ENCODE measurements at regions not wholly inside any gene's neighbourhood (a gene's known extent, or its start where the extent isn't known, plus 50 kb on each side); places are given as distances from the start of the nearest gene placed in this dataset.

DNA sequence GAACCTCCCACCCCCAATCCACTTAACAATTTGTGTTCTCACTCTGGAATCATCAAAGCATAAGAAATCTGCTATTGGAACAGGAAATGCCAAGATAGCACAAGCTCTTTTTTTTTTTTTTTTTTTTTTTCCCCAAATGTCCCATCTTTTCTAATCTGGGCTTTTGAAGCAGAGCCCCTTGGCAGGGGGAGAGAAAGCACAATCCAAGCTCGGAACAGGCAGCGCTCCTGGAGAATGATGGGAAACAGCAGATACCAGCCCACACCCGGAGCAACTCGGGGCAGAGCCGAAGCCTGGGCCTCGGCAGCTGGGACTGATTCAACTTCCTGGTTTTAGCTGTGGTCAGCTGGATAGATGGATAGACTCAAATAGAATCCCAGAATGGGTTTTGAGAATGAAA is 235.1 kb downstream of the QDPR start:
- H3K9ac ChIP-seq (ENCODE audit: low read depth, low read length, poor library complexity, severe bottlenecking), result no peak overlapping the region

DNA sequence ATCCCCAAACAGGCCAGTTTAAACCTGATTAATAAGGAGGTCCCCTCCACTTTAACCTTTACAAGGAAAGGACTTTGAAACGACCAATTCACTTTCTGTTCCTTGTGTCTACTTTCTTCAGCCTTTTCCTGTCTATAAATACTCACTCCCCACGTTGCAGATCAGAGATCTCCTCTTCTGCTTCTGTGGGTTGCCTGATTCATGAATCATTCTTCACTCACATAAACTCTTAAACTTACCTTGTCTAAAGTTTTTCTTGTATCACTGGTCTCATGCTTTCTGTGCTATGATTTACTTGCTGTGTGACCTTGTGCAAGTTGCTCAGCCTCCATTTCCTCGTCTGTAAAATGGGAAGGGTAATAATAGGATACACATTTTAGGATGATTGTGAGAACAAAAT is 236.1 kb downstream of the QDPR start:
- H4K20me1 ChIP-seq (ENCODE audit: insufficient read depth, low read length, poor library complexity, severe bottlenecking), result no peaks in the 10 kb centered on the region
- H3K9ac ChIP-seq (ENCODE audit: low read depth, low read length, poor library complexity, severe bottlenecking), result no peak overlapping the region
- H3K79me2 ChIP-seq (ENCODE audit: insufficient read depth, low read length), result no peaks in the 10 kb centered on the region
- H3F3A ChIP-seq (ENCODE audit: low read depth), result no peaks in the 10 kb centered on the region
- H3K4me1 ChIP-seq (ENCODE audit: insufficient read depth, low read length, poor library complexity, severe bottlenecking), result no peaks in the 10 kb centered on the region
- no peaks in the 10 kb centered on the region for H3K9me3 ChIP-seq (ENCODE audit: insufficient read depth, low read depth, low read length)
- no peaks in the 10 kb centered on the region for H3K9me2 ChIP-seq (replicated peaks; ENCODE audit: low read depth, low read length)
- H3K27me3 ChIP-seq (ENCODE audit: insufficient read depth, low read length, poor library complexity, severe bottlenecking), result no peaks in the 10 kb centered on the region
- H3K4me2 ChIP-seq (ENCODE audit: low read depth, low read length, poor library complexity, severe bottlenecking), result no peak overlapping the region
- no peak overlapping the region for H3K4me3 ChIP-seq (ENCODE audit: low read length, poor library complexity, severe bottlenecking)
- TF ChIP-seq EZH2phosphoT487 (IDR thresholded peaks at IDR 0.05; ENCODE audit: borderline replicate concordance), result no peak
- TF ChIP-seq, protein P1, sequence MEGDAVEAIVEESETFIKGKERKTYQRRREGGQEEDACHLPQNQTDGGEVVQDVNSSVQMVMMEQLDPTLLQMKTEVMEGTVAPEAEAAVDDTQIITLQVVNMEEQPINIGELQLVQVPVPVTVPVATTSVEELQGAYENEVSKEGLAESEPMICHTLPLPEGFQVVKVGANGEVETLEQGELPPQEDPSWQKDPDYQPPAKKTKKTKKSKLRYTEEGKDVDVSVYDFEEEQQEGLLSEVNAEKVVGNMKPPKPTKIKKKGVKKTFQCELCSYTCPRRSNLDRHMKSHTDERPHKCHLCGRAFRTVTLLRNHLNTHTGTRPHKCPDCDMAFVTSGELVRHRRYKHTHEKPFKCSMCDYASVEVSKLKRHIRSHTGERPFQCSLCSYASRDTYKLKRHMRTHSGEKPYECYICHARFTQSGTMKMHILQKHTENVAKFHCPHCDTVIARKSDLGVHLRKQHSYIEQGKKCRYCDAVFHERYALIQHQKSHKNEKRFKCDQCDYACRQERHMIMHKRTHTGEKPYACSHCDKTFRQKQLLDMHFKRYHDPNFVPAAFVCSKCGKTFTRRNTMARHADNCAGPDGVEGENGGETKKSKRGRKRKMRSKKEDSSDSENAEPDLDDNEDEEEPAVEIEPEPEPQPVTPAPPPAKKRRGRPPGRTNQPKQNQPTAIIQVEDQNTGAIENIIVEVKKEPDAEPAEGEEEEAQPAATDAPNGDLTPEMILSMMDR (conservative IDR thresholded peaks at IDR 0.05; ENCODE audit: low read length), result no peak
- H2AFZ ChIP-seq (ENCODE audit: low read length), result no peak overlapping the region
- H3K36me3 ChIP-seq (ENCODE audit: insufficient read depth, low read length), result no peaks in the 10 kb centered on the region

More for the DNA sequence above, 235.1 kb downstream of the QDPR start:
- TF ChIP-seq EZH2phosphoT487 (IDR thresholded peaks at IDR 0.05; ENCODE audit: borderline replicate concordance), result no peak
- TF ChIP-seq, protein P1 (conservative IDR thresholded peaks at IDR 0.05; ENCODE audit: low read length), result no peak
- Histone ChIP-seq H3K4me2 (ENCODE audit: low read depth, low read length, poor library complexity, severe bottlenecking) (no peak overlapping the region), H3K79me2 (ENCODE audit: insufficient read depth, low read length) (no peaks in the 10 kb centered on the region), H3K9me3 (ENCODE audit: insufficient read depth, low read depth, low read length) (no peaks in the 10 kb centered on the region), H3K4me1 (ENCODE audit: insufficient read depth, low read length, poor library complexity, severe bottlenecking) (no peaks in the 10 kb centered on the region), H3K4me3 (ENCODE audit: low read length, poor library complexity, severe bottlenecking) (no peak overlapping the region), H3F3A (ENCODE audit: low read depth) (no peaks in the 10 kb centered on the region), H2AFZ (ENCODE audit: low read length) (no peak overlapping the region), H4K20me1 (ENCODE audit: insufficient read depth, low read length, poor library complexity, severe bottlenecking) (no peaks in the 10 kb centered on the region), H3K9me2 (replicated peaks; ENCODE audit: low read depth, low read length) (no peaks in the 10 kb centered on the region), H3K36me3 (ENCODE audit: insufficient read depth, low read length) (no peaks in the 10 kb centered on the region), H3K27me3 (ENCODE audit: insufficient read depth, low read length, poor library complexity, severe bottlenecking) (no peaks in the 10 kb centered on the region)

DNA sequence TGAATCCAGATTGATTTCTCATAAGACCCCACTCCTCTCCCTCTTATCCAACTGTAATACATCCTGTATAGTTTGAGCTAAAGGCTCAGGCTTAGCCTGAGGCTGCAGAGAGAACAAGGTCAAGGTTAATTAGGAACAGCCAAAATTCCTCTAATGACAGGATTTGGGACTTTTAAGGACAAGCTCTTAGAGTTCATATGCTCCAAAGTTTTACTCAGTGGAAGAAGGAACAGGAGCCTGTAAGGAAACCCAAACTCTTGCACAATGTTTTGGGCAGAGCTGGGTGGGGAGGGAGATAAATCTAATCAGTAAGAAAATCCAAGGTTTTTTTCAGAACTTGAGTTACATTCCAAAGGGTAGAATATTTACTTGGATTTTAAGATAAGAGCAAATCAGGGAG is 238.8 kb downstream of the QDPR start:
- H3K9ac ChIP-seq (ENCODE audit: low read depth, low read length, poor library complexity, severe bottlenecking), result no peak overlapping the region
- no peaks in the 10 kb centered on the region for H3K79me2 ChIP-seq (ENCODE audit: insufficient read depth, low read length)
- no peaks in the 10 kb centered on the region for H3K36me3 ChIP-seq (ENCODE audit: insufficient read depth, low read length)
- H3K4me2 ChIP-seq (ENCODE audit: low read depth, low read length, poor library complexity, severe bottlenecking), result no peak overlapping the region
- H2AFZ ChIP-seq (ENCODE audit: low read length), result no peak overlapping the region
- no peak overlapping the region for H3K4me3 ChIP-seq (ENCODE audit: low read length, poor library complexity, severe bottlenecking)
- no peaks in the 10 kb centered on the region for H3K9me3 ChIP-seq (ENCODE audit: insufficient read depth, low read depth, low read length)
- TF ChIP-seq EZH2phosphoT487 (IDR thresholded peaks at IDR 0.05; ENCODE audit: borderline replicate concordance), result no peak
- TF ChIP-seq, protein P1 (conservative IDR thresholded peaks at IDR 0.05; ENCODE audit: low read length), result no peak
- no peaks in the 10 kb centered on the region for H4K20me1 ChIP-seq (ENCODE audit: insufficient read depth, low read length, poor library complexity, severe bottlenecking)
- H3K4me1 ChIP-seq (ENCODE audit: insufficient read depth, low read length, poor library complexity, severe bottlenecking), result no peaks in the 10 kb centered on the region
- H3F3A ChIP-seq (ENCODE audit: low read depth), result no peaks in the 10 kb centered on the region
- H3K9me2 ChIP-seq (replicated peaks; ENCODE audit: low read depth, low read length), result no peaks in the 10 kb centered on the region
- H3K27me3 ChIP-seq (ENCODE audit: insufficient read depth, low read length, poor library complexity, severe bottlenecking), result no peaks in the 10 kb centered on the region

All from Loucy (cell line).